MM.1S (cell line): ENCODE measurements at regions not wholly inside any gene's neighbourhood (a gene's known extent, or its start where the extent isn't known, plus 50 kb on each side); places are given as distances from the start of the nearest gene placed in this dataset.
"Not testable (repeated sequence)": the region's sequence is repeated elsewhere in the genome, so short reads cannot be mapped to it uniquely, and the experiment has no call there.

ENCODE experiments used
- DNase-seq: peaks from one replicate; pipeline ENCODE4 v3.0.0-alpha.2; 2015
- H2AFZ ChIP-seq: fragments of 300-600 bp; sonication (generic); 2 replicates; pipeline ENCODE4 v1.6.0; 2016; ENCODE audit warnings: antibody characterized with exemption, low read length
- H3F3A ChIP-seq: fragments of 300-600 bp; sonication (generic); 2 replicates; pipeline ENCODE4 v1.6.1; 2016; ENCODE audit warnings: mild to moderate bottlenecking, antibody characterized with exemption, low read length, moderate library complexity, mixed read lengths; ENCODE audit not compliant: insufficient read depth
- H3K27ac ChIP-seq: fragments of 300-600 bp; sonication (generic); 2 replicates; pipeline ENCODE4 v1.5.1; 2016; ENCODE audit warnings: mild to moderate bottlenecking, low read length
- H3K27me3 ChIP-seq: fragments of 300-600 bp; sonication (generic); replicated peaks from 2 replicates; pipeline ENCODE4 v1.6.0; 2016; ENCODE audit warnings: low read length; ENCODE audit not compliant: insufficient read depth
- H3K36me3 ChIP-seq: fragments of 300-600 bp; sonication (generic); replicated peaks from 2 replicates; pipeline ENCODE4 v1.6.1; 2016; ENCODE audit warnings: mild to moderate bottlenecking, low read length, mixed read lengths; ENCODE audit not compliant: insufficient read depth
- H3K4me1 ChIP-seq: fragments of 300-600 bp; sonication (generic); 2 replicates; pipeline ENCODE4 v1.6.1; 2016; ENCODE audit warnings: low read length, mixed read lengths
- H3K4me2 ChIP-seq: fragments of 300-600 bp; sonication (generic); 2 replicates; pipeline ENCODE4 v1.6.0; 2016; ENCODE audit warnings: low read depth, low read length
- H3K4me3 ChIP-seq: fragments of 300-600 bp; sonication (generic); 2 replicates; pipeline ENCODE4 v1.5.1; 2016; ENCODE audit warnings: low read length, mixed read lengths
- H3K79me2 ChIP-seq: fragments of 300-600 bp; sonication (generic); 2 replicates; pipeline ENCODE4 v1.6.1; 2016; ENCODE audit warnings: mixed run types, low read length, mixed read lengths
- H3K9ac ChIP-seq: fragments of 300-600 bp; sonication (generic); 2 replicates; pipeline ENCODE4 v1.6.1; 2016; ENCODE audit warnings: low read length, mixed read lengths
- H3K9me2 ChIP-seq: fragments of 300-600 bp; sonication (generic); replicated peaks from 2 replicates; pipeline ENCODE4 v1.6.1; 2016; ENCODE audit warnings: mild to moderate bottlenecking, low read length, mixed read lengths; ENCODE audit not compliant: insufficient read depth
- H3K9me3 ChIP-seq: fragments of 300-600 bp; sonication (generic); replicated peaks from 2 replicates; pipeline ENCODE4 v1.6.1; 2016; ENCODE audit warnings: mild to moderate bottlenecking, low read length, mixed read lengths; ENCODE audit not compliant: insufficient read depth
- H4K20me1 ChIP-seq: fragments of 300-600 bp; sonication (generic); 2 replicates; pipeline ENCODE4 v1.6.1; 2016; ENCODE audit warnings: mild to moderate bottlenecking, low read length, moderate library complexity, mixed read lengths; ENCODE audit not compliant: insufficient read depth
- CTCF ChIP-seq: fragments of 300-600 bp; sonication (generic); IDR thresholded peaks from 2 replicates; pipeline ENCODE4 v1.5.1; 2016; ENCODE audit warnings: antibody characterized with exemption, low read length, mixed read lengths
- EZH2 ChIP-seq: fragments of 300-600 bp; sonication (generic); optimal IDR thresholded peaks from 2 replicates; pipeline ENCODE3; 2017; ENCODE audit warnings: low read depth, mild to moderate bottlenecking, antibody characterized with exemption, low read length, mixed read lengths
- EZH2phosphoT487 ChIP-seq: fragments of 300-600 bp; sonication (generic); IDR thresholded peaks from 2 replicates; pipeline ENCODE4 v1.6.1; 2018; ENCODE audit warnings: antibody characterized with exemption, low read length

- Histone ChIP-seq H3K4me2 (no peak overlapping the region), H3K9ac (no peak overlapping the region), H2AFZ (no peak overlapping the region), H4K20me1 (no peaks in the 10 kb centered on the region), H3K4me3 (no peak overlapping the region), H3K27ac (no peak overlapping the region), H3K9me3 (no peaks in the 10 kb centered on the region), H3K36me3 (no peaks in the 10 kb centered on the region), H3K9me2 (no peaks in the 10 kb centered on the region), H3K79me2 (no peaks in the 10 kb centered on the region), H3K27me3 (no peaks in the 10 kb centered on the region), H3F3A (no peaks in the 10 kb centered on the region), H3K4me1 (no peaks in the 10 kb centered on the region)
- no peak for DNase-seq
- TF ChIP-seq EZH2phosphoT487 (no peak), EZH2 (no peak), CTCF (no peak)
Observed at GRCh38 chr2:16391986-16392385, 273.6 kb downstream of the CYRIA start.

- H3K9me2 ChIP-seq = no peaks in the 10 kb centered on the region
- no peaks in the 10 kb centered on the region for H4K20me1 ChIP-seq
- H3F3A ChIP-seq = no peaks in the 10 kb centered on the region
- DNase-seq = no peak
- H3K79me2 ChIP-seq = no peaks in the 10 kb centered on the region
- no peaks in the 10 kb centered on the region for H3K4me1 ChIP-seq
- no peak overlapping the region for H3K27ac ChIP-seq
- no peak overlapping the region for H3K4me3 ChIP-seq
- TF ChIP-seq EZH2 (no peak), CTCF (no peak), EZH2phosphoT487 (no peak)
- H3K4me2 ChIP-seq = no peak overlapping the region
- H3K9ac ChIP-seq = no peak overlapping the region
- no peaks in the 10 kb centered on the region for H3K36me3 ChIP-seq
- H3K27me3 ChIP-seq = no peaks in the 10 kb centered on the region
- no peak overlapping the region for H2AFZ ChIP-seq
- H3K9me3 ChIP-seq = no peaks in the 10 kb centered on the region
Observed at GRCh38 chr2:16390561-16390960, 275.1 kb downstream of the CYRIA start.

- Histone ChIP-seq H3K79me2 (no peaks in the 10 kb centered on the region), H3K4me3 (no peak overlapping the region), H3K36me3 (no peaks in the 10 kb centered on the region), H3K4me1 (no peaks in the 10 kb centered on the region), H3K27me3 (no peaks in the 10 kb centered on the region), H2AFZ (no peak overlapping the region), H3K27ac (no peak overlapping the region), H3K9me3 (no peaks in the 10 kb centered on the region), H3K9ac (no peak overlapping the region), H3K9me2 (no peaks in the 10 kb centered on the region), H4K20me1 (no peaks in the 10 kb centered on the region), H3F3A (no peaks in the 10 kb centered on the region), H3K4me2 (no peak overlapping the region)
- TF ChIP-seq EZH2 (no peak), EZH2phosphoT487 (no peak), CTCF (no peak)
- DNase-seq = no peak
Observed at GRCh38 chr2:16389611-16390010, 276.0 kb downstream of the CYRIA start.

- not testable (repeated sequence) for H3K79me2 ChIP-seq, H3K4me3 ChIP-seq, H3K9ac ChIP-seq, H3K27me3 ChIP-seq, H3K27ac ChIP-seq, H3K4me2 ChIP-seq, H4K20me1 ChIP-seq, DNase-seq, H3F3A ChIP-seq, H3K36me3 ChIP-seq, H2AFZ ChIP-seq, H3K9me2 ChIP-seq, H3K4me1 ChIP-seq, H3K9me3 ChIP-seq
Observed at GRCh38 chr2:16388199-16388830, 277.3 kb downstream of the CYRIA start.
